ENCODE measurements at regions not wholly inside any gene's neighbourhood (a gene's known extent, or its start where the extent isn't known, plus 50 kb on each side); places are given as distances from the start of the nearest gene placed in this dataset.

DNA sequence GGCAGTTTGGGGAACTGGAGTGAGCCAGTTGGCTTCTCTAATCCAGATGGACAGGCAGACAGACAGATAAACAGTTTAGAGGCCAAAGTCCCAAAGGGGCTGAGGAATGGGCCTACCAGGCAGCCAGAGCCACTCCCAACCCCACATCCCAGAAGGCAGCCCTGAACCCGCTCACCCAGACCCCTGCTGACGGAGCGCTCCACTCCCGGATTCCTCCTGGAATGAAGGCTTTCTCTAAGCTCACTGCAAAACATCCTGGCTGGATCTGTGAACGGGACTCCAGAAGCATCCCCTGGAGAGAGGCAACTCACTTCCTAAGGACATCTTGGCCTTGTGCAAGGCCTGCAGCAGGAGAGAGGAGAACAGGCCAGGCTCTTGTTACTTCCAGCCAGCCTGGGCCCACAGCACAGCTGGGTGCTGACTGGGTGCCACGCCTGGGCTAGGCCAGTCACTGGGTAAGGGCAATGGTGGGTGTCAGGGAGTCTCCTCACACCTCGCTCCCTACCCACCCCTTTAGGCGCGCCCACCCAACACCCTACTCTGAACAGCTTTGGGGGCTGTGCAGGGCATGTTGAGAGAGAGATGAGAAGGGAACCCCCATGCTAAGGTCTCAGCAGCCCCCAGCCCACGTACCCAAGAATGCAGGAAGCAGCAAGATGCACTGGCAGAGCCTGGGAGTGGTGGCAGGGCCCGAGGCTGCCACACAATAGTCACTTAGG lies 168.6 kb upstream of the ZMIZ1 start:
- DNase-seq (ENCODE audit: low read depth) = no peak
- H3K4me3 ChIP-seq (ENCODE audit: low read depth, low read length) = no peak overlapping the region
- TF ChIP-seq, protein P1, sequence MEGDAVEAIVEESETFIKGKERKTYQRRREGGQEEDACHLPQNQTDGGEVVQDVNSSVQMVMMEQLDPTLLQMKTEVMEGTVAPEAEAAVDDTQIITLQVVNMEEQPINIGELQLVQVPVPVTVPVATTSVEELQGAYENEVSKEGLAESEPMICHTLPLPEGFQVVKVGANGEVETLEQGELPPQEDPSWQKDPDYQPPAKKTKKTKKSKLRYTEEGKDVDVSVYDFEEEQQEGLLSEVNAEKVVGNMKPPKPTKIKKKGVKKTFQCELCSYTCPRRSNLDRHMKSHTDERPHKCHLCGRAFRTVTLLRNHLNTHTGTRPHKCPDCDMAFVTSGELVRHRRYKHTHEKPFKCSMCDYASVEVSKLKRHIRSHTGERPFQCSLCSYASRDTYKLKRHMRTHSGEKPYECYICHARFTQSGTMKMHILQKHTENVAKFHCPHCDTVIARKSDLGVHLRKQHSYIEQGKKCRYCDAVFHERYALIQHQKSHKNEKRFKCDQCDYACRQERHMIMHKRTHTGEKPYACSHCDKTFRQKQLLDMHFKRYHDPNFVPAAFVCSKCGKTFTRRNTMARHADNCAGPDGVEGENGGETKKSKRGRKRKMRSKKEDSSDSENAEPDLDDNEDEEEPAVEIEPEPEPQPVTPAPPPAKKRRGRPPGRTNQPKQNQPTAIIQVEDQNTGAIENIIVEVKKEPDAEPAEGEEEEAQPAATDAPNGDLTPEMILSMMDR (IDR thresholded peaks at IDR 0.05; ENCODE audit: insufficient read depth, low read depth, low read length) = no peak

DNA sequence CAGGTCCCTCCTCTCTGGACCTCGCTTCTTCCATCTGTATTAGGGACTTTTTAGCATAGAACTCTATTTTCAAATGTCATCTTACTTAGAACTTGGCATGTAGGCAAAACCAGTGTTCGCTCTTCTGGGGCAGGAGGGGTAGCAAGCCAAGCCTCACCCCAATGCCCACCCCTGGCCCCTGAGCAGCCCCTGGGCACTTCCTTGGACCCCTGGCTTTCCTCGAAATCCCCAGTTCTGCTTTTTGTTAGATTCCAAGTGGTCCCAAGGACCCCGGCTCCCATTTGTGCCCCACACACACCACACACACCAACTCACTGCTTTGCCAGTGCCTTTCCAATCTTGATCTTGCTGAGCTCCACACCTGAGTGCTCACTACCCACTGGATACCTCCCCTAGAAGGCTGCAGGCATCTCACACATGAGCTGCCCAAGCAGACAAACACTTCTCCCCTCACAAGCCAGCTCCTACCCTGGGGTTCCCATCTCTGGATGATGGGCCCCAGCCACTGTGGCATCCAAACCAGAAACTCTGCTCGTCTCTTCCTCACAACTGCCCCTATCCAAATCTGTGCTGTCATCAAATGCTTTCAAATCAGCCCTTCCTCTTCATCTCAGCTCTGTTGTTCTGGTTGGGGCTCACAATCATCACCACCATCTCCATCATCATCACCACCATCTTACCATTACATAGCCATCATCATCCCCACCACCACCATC lies 167.9 kb upstream of the ZMIZ1 start:
- TF ChIP-seq, protein P1 (IDR thresholded peaks at IDR 0.05; ENCODE audit: insufficient read depth, low read depth, low read length) = no peak
- no peak overlapping the region for H3K4me3 ChIP-seq (ENCODE audit: low read depth, low read length)
- DNase-seq (ENCODE audit: low read depth) = no peak

GRCh38 chr10:78901694-78902093 lies 167.1 kb upstream of the ZMIZ1 start:
- DNase-seq (ENCODE audit: low read depth) = no peak
- no peak overlapping the region for H3K4me3 ChIP-seq (ENCODE audit: low read depth, low read length)
- TF ChIP-seq, protein P1 (IDR thresholded peaks at IDR 0.05; ENCODE audit: insufficient read depth, low read depth, low read length) = no peak

- H3K4me3 ChIP-seq (ENCODE audit: low read depth, low read length) = no peak overlapping the region
- no peak for DNase-seq (ENCODE audit: low read depth)
- TF ChIP-seq, protein P1 (IDR thresholded peaks at IDR 0.05; ENCODE audit: insufficient read depth, low read depth, low read length) = no peak
These were observed 166.0 kb upstream of the ZMIZ1 start for GRCh38 chr10:78902815-78903214.

DNA sequence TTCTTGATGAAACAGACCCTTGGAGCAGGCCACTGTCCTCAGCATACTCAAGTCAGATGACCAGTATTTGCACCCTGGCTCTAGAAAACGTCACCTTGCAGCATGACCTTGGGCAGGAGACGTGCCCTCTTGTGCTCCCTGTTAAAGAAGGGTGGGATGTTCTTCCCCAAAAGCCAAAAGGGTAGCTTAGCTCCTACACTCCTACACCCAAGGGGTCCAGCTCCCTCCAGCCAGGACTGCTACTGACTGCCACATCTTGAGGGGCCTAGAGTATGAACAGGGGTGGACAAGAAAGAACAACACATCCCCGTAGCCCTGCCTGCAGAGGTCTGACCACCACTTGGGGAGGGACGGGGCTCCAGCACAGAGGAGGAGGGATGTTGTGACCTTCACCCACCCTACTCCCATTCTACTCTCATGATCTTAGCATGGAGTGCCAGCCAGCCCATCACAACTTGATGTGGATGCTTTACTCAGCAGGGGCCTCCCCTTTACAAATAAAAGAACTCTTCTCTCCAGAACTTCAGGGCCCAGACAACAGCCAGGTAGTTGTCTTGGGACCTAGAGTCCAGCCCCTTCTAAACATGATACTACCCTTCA lies 165.3 kb upstream of the ZMIZ1 start:
- no peak for DNase-seq (ENCODE audit: low read depth)
- H3K4me3 ChIP-seq (ENCODE audit: low read depth, low read length) = no peak overlapping the region
- TF ChIP-seq, protein P1 (IDR thresholded peaks at IDR 0.05; ENCODE audit: insufficient read depth, low read depth, low read length) = no peak

DNA sequence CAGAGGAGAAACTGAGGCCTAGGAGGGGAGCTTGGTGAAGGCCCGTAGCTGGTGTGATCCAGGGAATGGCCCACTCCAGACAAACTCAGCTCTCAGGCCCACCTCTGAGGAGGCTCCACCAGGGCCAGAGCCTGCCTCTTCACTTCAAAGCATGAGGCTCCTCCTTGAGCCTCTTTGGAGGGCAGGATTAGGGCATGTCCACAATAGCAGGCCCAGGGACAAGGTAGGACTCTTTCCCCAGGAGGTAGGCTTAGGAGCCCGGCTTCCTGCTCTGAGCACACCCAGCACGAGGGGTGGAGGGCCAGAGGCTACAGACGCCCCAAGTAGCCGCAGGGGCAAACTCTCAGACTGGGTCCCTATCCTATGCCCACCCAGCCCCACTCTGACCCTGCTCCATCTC lies 164.6 kb upstream of the ZMIZ1 start:
- TF ChIP-seq, protein P1 (IDR thresholded peaks at IDR 0.05; ENCODE audit: insufficient read depth, low read depth, low read length) = no peak

More for the DNA sequence above, 164.6 kb upstream of the ZMIZ1 start:
- H3K4me3 ChIP-seq (ENCODE audit: low read depth, low read length) = no peak overlapping the region
- no peak for DNase-seq (ENCODE audit: low read depth)

Measured in fibroblast of villous mesenchyme (primary cell).